Activated CD8-positive, alpha-beta memory T cell treated with anti-CD3 and anti-CD28 coated beads for 4 hours (primary cell): ENCODE measurements at regions not wholly inside any gene's neighbourhood (a gene's known extent, or its start where the extent isn't known, plus 50 kb on each side); places are given as distances from the start of the nearest gene placed in this dataset.
"Not testable (repeated sequence)": the region's sequence is repeated elsewhere in the genome, so short reads cannot be mapped to it uniquely, and the experiment has no call there.

ENCODE experiments used
- DNase-seq, 2 donors: peaks; one replicate each; pipeline ENCODE4 v3.0.0-alpha.2; 2020; ENCODE audit warnings: low read depth in 2 of 2

GRCh38 chr13:87736849-87737385, 65.7 kb downstream of the SLITRK5 start:
- no peak for DNase-seq

DNA sequence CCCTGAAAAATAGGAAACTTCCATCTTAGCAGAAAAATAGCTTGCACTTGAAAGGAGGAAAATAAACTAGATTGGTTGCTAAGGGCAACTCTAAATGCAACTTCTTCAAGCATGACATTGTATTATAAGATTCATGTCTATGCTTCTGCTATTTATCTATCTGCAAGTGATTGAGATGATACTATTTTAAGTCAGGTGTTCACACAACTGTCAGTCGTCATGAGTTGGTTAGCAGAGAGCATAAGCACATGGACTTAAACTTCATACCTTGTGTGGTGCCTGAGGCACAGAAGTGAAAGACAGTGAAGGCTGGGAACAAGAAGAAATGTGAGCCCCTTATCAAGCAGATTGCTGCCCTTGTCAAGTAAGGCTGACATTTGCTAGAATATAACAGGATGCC, 82.9 kb downstream of the SLITRK5 start:
- no peak for DNase-seq

GRCh38 chr13:87769445-87769844, 98.3 kb downstream of the SLITRK5 start:
- DNase-seq, result no peak

GRCh38 chr13:87777387-87777786, 106.2 kb downstream of the SLITRK5 start:
- DNase-seq, result no peak

DNA sequence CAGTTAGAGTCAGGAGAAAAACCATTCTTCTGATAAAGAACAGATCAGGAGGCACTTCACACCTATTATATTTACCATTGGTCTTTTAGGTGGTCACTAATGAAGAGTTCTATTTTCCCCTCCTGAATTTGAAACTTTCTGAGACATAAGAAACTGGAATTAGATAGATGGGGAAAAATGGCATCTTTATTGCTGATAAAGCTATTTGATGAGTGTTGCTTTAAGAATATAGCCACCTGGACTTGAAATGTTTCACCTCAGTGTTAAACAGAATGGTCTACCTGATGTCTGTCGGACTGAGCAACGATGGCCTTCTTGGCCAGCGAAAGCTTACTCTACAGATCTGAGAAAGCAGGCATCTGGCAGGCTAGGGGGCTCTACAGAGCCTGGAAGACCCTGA, 107.0 kb downstream of the SLITRK5 start:
- no peak for DNase-seq

DNA sequence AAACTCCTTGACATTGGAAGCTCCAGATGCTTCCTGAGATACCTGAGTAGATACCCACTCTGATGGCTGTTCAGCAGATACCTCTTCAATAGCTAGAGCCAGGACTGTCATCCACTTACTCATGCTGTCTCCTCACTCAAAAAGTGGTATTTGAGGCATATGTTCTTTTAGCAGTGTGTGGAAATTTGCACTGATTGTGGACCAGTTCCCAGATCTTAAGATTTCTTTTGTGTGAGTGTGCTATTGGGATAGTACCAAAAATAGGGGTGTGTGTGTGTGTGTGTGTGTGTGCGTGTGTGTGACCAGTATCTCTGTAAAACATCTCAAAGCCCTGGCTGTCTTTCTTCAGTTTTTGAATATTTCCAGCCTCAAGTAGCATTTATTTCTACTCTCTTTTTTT, 108.3 kb downstream of the SLITRK5 start:
- DNase-seq, result no peak

GRCh38 chr13:87783366-87783765, 112.2 kb downstream of the SLITRK5 start:
- no peak for DNase-seq

DNA sequence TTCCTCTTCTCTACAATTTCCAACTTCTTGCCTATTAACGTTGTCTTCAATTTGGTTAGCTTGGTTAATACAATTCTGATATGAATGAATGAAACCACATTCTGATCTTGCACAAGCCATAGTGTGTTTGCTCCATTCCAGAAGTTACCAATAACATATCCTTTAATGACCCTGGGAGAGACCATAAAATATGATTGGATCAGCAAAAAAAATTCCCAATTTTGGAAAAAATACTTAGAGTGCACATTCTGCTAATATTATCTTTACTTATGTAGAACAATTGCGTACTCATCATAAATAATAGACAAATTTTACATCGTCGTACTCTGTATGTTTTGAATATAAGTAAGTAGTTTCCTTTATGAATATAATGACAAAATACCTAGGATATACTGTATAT, 117.2 kb downstream of the SLITRK5 start:
- DNase-seq, result no peak

GRCh38 chr13:87792878-87793277, 121.7 kb downstream of the SLITRK5 start:
- no peak for DNase-seq

GRCh38 chr13:87798536-87798935, 127.4 kb downstream of the SLITRK5 start:
- no peak for DNase-seq

DNA sequence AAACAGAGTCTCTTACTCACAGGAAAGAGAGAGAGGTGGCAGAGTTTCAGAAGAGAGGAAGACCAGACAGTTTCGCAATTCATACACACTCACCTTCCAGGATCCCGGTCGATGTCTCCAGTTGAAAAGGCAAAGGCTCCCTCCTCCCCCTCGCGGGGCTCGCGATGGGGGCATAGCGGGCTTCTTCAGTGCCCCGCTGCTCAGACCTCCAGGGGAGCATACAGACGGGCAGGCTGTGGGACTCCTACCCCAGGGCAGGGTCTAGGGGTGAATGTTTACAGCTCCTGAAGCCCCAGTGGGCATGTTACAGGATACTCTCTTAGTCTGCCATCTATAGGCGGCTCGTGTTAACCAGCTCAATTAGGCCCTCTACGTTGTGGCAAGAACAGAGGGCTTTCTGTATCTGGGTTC, 139.2 kb downstream of the SLITRK5 start:
- no peak for DNase-seq

- no peak for DNase-seq
Measured at GRCh38 chr13:87810920-87811344, 139.8 kb downstream of the SLITRK5 start.

DNA sequence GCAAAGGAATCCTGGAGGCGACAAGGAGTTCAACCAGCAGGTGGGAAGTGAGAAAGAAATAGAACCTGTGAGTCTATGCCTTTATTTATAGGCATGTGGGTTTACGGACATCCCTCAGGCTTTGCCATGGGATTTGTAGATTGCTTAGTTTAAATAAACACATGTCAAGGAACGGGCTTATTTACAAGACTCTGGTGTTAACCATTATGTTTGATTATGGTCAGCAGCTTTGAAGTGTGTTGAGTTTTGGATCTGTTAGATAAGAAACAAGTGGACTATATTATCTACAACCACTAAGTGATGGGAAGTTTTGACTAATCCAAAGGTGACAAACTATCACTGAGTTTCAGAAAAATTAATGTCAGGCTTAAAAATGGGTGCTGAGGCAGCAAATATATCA, 143.2 kb downstream of the SLITRK5 start:
- DNase-seq, result no peak

GRCh38 chr13:87820241-87820640, 149.1 kb downstream of the SLITRK5 start:
- no peak for DNase-seq

DNA sequence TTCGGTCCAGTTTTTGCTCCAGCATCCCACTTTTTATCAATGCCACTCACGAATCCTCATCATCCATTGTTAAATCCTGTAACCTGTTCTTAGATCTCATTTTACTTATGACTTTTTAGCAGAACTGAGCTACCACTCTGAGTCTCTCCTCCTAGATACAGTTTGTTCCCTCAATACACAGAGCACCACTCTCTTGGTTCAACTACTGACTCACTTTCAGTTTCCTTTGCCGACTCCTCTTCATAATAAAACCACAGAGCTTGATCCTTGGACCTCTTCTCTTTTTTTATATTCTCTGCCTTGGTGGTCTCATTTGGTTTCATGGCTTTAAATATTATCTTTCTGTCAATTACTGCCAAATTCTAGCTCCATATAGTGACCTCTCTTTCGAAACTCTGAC, 150.3 kb downstream of the SLITRK5 start:
- DNase-seq, result no peak

DNA sequence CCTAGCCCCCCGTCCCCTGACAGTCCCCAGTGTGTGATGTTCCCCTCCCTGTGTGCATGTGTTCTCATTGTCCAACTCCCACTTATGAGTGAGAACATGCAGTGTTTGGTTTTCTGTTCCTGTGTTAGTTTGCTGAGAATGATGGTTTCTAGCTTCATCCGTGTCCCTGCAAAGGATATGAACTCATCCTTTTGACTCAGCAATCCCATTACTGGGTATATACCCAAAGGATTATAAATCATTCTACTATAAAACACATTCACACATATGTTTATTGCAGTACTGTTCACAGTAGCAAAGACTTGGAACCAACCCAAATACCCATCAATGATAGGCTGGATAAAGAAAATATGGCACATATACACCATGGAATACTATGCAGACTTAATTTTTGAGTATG, 155.1 kb downstream of the SLITRK5 start:
- DNase-seq, result not testable (repeated sequence)

- no peak for DNase-seq
Measured at GRCh38 chr13:87827479-87827878, 156.3 kb downstream of the SLITRK5 start.

GRCh38 chr13:87837522-87837921, 166.4 kb downstream of the SLITRK5 start:
- DNase-seq, result no peak

DNA sequence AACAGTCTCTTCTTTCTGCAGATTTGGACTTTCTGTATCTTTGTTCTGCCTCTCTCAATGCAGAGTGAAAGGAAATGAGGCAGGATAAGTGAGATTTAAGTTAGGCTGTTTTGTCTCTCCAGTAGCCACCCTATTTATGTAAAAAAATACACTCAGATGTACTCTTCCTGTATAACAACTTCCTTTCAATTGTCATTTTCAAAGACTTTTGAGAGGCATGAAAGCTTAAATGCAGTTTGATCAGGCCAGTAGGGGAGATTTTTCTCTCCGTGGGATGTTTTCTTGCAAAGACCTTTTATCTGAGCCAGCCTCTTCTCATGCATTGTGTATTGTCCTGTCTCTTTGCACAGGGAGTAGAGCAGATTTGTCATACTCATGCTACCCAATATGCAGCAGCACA, 166.8 kb downstream of the SLITRK5 start:
- DNase-seq, result no peak

GRCh38 chr13:87851410-87851809, 180.2 kb downstream of the SLITRK5 start:
- DNase-seq, result no peak

DNA sequence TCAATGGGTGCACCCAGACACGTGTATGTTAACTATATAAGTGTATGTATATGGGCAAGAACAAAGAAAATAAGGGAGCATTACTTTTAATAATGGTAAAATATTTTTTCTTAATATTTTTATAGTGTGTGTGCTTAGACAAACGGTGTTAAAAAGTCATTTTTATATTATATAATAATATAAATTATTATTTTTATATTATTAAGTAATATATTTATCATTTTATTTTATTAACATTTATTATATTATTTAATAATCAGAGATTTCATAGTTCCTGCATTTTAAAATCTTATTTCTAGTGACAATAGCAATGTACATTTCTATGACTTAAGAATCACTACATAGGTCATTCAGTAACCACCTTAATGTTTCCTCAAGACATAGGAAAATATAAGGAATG, 184.4 kb downstream of the SLITRK5 start:
- no peak for DNase-seq

DNA sequence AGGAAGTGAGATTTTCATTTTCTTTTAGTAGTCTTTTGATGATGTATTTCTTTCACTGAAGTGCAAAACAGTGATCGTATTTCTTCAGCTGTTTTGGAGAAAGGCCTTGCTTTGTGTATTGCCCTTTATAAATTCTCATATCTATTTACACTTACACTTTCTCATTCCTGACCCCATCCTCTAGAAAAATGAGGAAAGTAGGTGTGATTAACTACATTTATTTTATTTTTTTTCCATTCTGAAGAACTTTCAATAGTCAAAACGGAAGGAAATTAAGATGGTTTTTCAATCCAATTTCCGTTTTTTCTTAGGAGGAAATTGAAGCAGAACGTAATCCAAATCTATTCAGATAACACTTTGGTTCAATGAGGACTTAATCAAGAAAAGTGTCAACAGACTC, 188.1 kb downstream of the SLITRK5 start:
- DNase-seq, result no peak

- no peak for DNase-seq
Measured at GRCh38 chr13:87867426-87867825, 196.3 kb downstream of the SLITRK5 start.

DNA sequence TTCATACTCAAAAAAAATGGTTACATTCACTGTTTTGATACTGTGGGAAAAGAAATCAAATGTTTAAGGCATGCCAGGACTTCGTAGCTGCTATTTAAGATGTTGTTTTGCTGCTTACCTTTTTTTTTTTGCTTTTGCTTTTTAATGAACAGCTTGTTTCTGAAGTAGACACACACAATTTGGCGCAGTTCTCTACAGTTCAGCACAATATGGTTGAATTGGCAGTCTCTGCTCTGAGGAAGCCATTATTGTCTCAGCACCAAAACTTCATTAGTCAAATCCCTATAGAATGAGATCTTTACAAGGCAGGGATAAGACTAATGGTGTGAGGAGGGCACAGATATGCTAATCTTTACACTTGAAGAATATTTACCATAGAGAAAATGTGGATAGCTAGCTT, 197.6 kb downstream of the SLITRK5 start:
- DNase-seq, result no peak

DNA sequence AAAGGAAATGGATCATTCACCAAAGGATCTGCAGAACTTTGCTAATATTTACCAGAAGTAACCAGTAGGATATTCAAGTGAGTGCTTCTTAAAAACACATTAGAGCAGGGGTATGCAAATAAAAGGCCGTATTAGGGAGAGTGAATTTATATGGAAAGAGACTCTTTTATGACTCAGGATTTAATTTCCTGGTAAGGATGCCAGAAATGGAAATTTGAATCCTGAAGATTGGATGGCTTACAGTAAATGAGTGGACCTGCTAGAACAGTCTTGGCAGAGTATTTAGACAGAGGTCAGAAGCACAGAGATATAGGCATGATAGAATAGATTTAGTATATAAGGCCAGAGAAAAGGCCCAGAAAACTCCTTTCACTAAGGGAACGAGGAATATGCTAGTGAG, 201.6 kb downstream of the SLITRK5 start:
- no peak for DNase-seq
